ENCODE measurements at regions not wholly inside any gene's neighbourhood (a gene's known extent, or its start where the extent isn't known, plus 50 kb on each side); places are given as distances from the start of the nearest gene placed in this dataset.
"Not testable (repeated sequence)": the region's sequence is repeated elsewhere in the genome, so short reads cannot be mapped to it uniquely, and the experiment has no call there.

DNA sequence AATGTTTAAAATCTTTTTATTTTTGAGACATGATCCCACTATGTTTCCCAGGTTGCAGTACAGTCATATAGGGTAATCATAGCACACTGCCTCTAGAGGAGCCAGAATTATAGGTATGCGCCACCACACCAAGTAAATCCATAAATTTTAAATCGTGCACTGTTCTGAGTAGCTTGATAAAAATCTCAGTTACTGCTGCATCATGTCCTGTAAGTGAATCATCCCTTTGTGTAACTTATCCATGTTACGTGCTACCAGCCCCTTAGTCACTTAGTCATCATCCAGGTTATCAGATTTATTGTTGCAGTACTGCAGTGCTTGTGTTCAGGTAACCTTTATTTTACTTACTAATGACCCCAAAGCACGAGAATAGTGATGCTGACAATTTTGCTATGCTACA lies 1770.9 kb downstream of the BRINP3 start:
- peak; percentile 91 to 98 for DNase-seq (ENCODE audit: low read depth in 2 of 2)

DNA sequence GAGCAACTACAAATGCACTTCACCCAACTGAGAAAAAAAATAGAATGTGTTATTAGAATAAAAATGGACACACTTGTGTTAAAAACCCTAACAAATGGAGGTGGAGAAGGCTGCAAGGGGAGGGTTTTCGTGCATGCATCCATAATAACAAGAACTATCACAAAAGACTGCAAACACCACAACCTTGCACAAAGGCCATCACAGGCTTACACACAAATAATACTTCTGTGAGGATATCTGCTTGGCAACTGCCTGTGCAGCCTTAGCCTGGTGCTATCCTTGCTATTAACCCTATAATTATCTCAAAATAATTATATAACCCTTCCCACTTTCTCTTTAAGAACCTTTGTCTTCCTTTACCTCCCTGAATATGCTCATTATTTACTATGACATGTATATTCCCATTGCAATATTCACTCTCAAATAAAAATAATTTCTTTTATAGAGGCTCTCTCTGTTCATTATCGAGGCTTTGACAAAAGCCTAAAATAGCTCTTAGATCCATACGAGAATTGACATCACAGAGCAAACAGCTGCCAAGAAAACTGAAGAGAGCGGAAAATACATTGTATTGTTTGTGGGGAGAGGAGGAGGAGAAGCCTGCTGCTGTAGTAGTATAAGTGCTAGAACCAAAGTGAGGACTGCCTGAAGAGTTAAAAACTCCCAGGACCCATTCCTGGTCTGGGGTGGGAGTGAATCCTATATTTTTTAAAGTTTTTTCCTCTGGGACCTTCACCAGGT lies 1768.7 kb downstream of the BRINP3 start:
- DNase-seq (ENCODE audit: low read depth in 2 of 2) = peak; percentile 65 to 83

GRCh38 chr1:188715566-188715965 lies 1762.1 kb downstream of the BRINP3 start:
- peak in 1 of 2 donors; percentile 19 for DNase-seq (ENCODE audit: low read depth in 2 of 2)

DNA sequence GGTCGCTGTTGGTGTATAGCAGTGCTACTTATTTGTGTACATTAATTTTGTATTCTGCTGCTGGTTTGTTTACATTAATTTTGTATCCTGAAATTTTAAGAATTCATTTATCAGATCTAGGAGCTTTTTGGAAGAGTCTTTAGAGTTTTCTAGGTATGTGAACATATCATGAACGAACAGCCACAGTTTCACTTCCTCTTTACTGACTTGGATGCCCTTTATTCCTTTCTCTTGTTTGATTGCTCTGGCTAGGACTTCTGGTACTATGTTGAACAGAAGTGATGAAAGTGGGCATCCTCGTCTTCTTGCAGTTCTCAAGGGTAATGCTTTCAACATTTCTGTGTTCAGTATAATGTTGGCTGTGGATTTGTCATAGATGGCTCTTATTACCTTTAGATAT lies 1757.9 kb downstream of the BRINP3 start:
- DNase-seq (ENCODE audit: low read depth in 2 of 2) = no peak

GRCh38 chr1:188723332-188724020 lies 1754.2 kb downstream of the BRINP3 start:
- DNase-seq (ENCODE audit: low read depth in 2 of 2) = peak in 1 of 2 donors; percentile 36

- no peak for DNase-seq (ENCODE audit: low read depth in 2 of 2)
Observed at GRCh38 chr1:188729039-188729438, 1748.6 kb downstream of the BRINP3 start.

- no peak for DNase-seq (ENCODE audit: low read depth in 2 of 2)
Observed at GRCh38 chr1:188735567-188735966, 1742.1 kb downstream of the BRINP3 start.

GRCh38 chr1:188749275-188749674 lies 1728.4 kb downstream of the BRINP3 start:
- DNase-seq (ENCODE audit: low read depth in 2 of 2) = not testable (repeated sequence)

DNA sequence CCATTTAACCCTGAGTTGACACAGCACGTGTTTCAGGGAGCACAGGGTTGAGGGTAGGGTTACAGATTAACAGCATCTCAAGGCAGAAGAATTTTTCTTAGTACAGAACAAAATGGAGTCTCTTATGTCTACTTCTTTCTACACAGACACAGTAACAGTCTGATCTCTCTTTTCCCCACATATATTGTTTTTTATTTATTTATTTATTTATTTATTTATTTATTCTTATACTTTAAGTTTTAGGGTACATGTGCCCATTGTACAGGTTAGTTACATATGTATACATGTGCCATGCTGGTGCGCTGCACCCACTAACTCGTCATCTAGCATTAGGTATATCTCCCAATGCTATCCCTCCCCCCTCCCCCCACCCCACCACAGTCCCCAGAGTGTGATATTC lies 1725.6 kb downstream of the BRINP3 start:
- not testable (repeated sequence) for DNase-seq (ENCODE audit: low read depth in 2 of 2)

DNA sequence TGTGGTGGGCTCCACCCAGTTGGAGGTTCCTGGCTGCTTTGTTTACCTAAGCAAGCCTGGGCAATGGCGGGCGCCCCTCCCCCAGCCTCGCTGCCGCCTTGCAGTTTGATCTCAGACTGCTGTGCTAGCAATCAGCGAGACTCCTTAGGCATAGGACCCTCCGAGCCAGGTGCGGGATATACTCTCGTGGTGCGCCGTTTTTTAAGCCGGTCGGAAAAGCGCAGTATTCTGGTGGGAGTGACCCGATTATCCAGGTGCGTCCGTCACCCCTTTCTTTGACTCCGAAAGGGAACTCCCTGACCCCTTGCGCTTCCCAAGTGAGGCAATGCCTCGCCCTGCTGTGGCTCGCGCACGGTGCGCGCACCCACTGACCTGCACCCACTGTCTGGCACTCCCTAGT lies 1719.9 kb downstream of the BRINP3 start:
- not testable (repeated sequence) for DNase-seq (ENCODE audit: low read depth in 2 of 2)

DNA sequence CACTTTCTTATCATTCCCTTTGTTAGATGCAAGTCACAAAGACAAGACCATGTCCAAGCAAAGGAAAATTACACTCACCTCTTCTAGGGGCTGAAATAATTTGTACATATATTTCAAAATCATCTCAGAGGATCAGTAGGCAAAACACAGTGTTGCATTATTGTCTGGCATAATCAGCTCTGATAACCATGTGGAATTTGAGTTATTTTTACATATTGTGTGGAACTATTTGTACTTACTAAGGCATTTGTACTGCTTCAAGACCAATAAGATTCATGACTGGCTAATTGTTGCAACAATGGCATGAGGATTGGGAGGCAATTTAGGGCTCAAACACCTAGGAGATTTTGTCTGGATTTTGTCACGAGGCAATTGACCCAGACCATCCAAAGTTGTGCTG lies 1716.4 kb downstream of the BRINP3 start:
- DNase-seq (ENCODE audit: low read depth in 2 of 2) = no peak

DNA sequence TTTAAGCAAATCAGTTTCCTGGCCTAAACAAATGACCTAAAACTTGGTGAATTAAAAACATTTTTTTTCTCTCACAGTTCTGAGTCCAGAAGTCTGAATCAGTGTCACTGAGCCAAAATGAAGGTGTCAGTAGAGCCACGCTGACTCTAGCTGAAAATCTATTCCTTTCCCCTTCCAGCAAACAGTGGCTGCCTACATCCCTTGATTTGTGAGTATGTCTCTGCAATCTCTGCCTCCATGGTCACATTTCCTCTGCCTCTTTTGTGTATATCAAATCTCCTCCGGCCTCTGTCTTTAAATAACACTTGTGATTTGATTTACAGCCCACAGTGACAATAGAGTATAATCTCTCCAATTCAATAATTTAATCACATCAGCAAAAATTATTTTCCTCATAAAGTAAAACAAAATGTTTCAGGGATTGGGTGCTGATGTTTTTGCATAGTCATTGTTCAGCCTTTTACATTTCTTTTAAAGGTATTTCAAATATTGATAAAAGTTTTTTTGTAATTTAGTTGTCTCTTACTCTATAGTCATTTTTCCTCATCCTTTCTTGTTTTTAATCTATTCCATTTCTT lies 1715.4 kb downstream of the BRINP3 start:
- no peak for DNase-seq (ENCODE audit: low read depth in 2 of 2)

DNA sequence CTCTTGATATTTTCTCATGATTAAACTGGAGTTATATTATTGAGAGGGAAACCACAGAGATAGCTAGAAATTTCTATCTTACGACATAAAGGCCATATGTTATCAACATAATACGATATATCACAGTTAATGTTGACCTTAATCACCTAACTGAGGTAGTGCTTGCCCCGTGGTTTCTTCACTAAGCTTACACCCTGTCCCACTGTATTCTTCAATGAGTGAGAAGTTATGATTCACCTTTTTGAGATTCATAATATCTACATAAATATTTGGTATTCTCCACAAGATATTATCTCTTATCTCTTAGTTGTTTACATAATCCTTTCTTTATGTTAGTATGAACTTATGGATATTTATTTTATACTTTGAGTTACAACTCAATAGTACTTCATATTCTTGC lies 1714.1 kb downstream of the BRINP3 start:
- DNase-seq (ENCODE audit: low read depth in 2 of 2) = no peak

DNA sequence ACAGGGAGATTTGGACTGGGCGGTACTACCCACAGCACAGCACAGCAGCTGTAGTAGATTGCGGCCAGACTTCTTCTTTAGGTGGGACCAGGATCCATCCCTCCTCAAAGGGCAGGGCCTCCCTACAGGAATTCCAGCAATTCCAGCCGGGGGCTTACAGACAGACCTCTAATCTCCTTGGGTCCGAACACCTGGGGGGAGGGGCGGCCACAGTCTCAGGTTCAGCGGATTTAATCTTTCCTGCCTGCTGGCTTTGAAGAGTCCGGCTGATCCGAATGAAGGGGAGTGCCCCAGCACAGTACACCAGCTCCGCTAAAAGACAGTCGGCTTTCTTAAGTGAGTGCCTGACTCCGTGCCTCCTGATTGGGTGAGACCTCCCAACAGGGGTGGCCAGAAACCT lies 1708.5 kb downstream of the BRINP3 start:
- DNase-seq (ENCODE audit: low read depth in 2 of 2) = no peak

DNA sequence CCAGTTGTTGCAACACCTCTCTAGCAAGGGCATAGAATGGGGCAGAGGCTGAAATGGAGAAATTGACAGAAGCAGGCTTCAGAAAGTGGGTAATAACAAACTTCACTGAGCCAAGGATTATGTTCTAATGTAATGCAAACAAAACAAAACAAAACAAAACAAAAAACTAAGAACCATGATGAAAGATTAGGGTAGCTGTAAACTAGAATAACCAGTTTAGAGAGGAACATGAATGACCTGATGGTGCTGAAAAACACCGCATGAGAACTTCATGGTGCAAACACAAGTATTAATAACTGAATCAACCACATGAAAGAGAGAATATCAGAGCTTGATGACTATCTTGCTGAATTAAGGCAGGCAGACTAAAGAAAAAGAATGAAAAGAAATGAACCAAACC lies 1707.7 kb downstream of the BRINP3 start:
- no peak for DNase-seq (ENCODE audit: low read depth in 2 of 2)

DNA sequence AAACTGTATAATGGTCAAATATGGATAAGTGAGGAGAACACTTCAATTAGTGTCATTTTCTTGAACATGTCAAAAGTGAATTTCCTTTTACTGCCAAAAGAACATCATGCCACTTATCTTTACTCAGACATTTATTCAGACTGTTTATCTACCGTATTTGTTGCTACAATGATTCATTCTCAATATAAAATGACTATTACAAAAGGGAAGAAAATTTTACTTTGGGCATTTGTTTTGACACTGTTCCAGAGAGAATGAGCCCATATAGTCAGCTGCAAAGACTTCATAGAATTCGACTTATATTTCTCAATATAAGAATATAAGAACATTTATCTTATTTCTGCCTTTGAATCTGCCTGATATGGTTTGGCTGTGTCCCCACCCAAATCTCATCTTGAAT lies 1699.1 kb downstream of the BRINP3 start:
- DNase-seq (ENCODE audit: low read depth in 2 of 2) = no peak

GRCh38 chr1:188782220-188782841 lies 1695.3 kb downstream of the BRINP3 start:
- peak; percentile 46 to 56 for DNase-seq (ENCODE audit: low read depth in 2 of 2)

DNA sequence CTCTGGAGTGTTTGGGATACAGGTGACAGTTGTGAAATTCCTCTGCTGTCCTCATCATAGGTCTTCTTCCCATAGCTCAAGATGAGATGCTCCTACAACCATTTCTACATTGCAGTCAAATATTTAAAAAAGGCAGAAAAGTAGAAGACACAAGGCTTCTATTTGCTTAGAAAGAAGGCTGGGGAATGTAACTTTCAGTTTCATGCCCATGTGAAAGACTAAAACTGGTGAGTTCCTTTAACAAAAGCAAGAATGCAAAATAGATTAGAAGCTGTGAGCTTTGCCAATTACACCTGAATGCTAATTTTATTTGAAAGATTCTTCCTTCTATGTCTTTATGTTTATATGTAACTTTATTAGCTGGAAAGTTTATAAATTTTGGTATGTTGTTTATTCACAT lies 1682.7 kb downstream of the BRINP3 start:
- no peak for DNase-seq (ENCODE audit: low read depth in 2 of 2)

GRCh38 chr1:188812153-188812552 lies 1665.5 kb downstream of the BRINP3 start:
- not testable (repeated sequence) for DNase-seq (ENCODE audit: low read depth in 2 of 2)

- DNase-seq (ENCODE audit: low read depth in 2 of 2) = not testable (repeated sequence)
Observed at GRCh38 chr1:188812836-188813573, 1664.7 kb downstream of the BRINP3 start.

- no peak for DNase-seq (ENCODE audit: low read depth in 2 of 2)
Observed at GRCh38 chr1:188817814-188818213, 1659.8 kb downstream of the BRINP3 start.

DNA sequence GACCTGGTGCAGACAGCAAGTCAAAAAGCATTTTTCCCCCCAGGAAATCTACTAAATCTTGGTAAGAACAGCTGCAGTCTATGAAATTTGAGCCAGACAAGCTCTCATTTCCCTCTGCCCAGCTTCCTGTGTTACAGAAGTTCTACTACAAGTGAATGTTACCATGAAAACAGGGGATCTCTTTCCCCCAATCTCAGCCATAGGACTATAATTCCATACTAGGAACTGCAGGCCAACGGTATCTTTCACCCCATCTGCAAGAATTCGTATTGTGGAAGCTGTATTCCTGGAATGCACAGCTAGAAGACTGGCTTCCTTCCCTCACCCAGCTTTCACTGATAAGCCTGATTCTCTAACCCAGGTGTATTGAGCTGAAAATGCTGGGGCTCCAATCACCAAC lies 1655.4 kb downstream of the BRINP3 start:
- DNase-seq (ENCODE audit: low read depth in 2 of 2) = peak in 1 of 2 donors; percentile 59
